SK-N-SH (cell line): ENCODE measurements at regions not wholly inside any gene's neighbourhood (a gene's known extent, or its start where the extent isn't known, plus 50 kb on each side); places are given as distances from the start of the nearest gene placed in this dataset.

ENCODE experiments used
- CTCF ChIA-PET: fragments of 300-600, 350-600 bp; formaldehyde crosslinking; extraction: SDS; loops from one replicate; lab custom pipeline; 2021; lab: Yijun Ruan, JAX
- POLR2A ChIA-PET: fragments of 350-600 bp; sonication (Branson Sonifier 250); formaldehyde crosslinking; extraction: SDS; loops from one replicate; lab custom pipeline; 2020; ENCODE audit warnings: antibody characterized with exemption, inconsistent platforms; lab: Yijun Ruan, JAX
- DNase-seq: peaks from one replicate; pipeline ENCODE4 v3.0.0; 2012
- H2AFZ ChIP-seq: fragments of 200-600 bp; sonication (generic); 2 replicates; pipeline ENCODE4 v1.8.1; 2016; ENCODE audit warnings: antibody characterized with exemption, mild to moderate bottlenecking, low read depth
- H3F3A ChIP-seq: fragments of 200-600 bp; sonication (generic); replicated peaks from 2 replicates; pipeline ENCODE3; 2016; ENCODE audit warnings: antibody characterized with exemption, mild to moderate bottlenecking; ENCODE audit not compliant: insufficient read depth
- H3K27ac ChIP-seq, 2 experiments: fragments of 200-500 bp in 1 of 2; fragments of 200-600 bp in 1 of 2; sonication (Bioruptor generic) in 1 of 2; sonication (generic), shearing (Covaris generic) in 1 of 2; 2 replicates each; pipeline versions ENCODE4 v1.5.1 to v1.6.1; 2014 to 2016; ENCODE audit warnings: low read depth in 2 of 2, inconsistent platforms in 1 of 2, low read length in 1 of 2, mild to moderate bottlenecking in 1 of 2, mixed read lengths in 1 of 2
- H3K27me3 ChIP-seq: fragments of 200-600 bp; sonication (generic), shearing (Covaris generic); 2 replicates; pipeline ENCODE4 v1.6.1; 2016; ENCODE audit warnings: mixed run types; ENCODE audit not compliant: insufficient read depth
- H3K36me3 ChIP-seq, 2 experiments: fragments of 200-500 bp in 1 of 2; fragments of 200-600 bp in 1 of 2; sonication (Bioruptor generic) in 1 of 2; sonication (generic) in 1 of 2; replicated peaks in 1 of 2; 2 replicates each; pipeline versions ENCODE3 to v1.5.1; 2014 to 2016; ENCODE audit warnings: low read length in 1 of 2, mild to moderate bottlenecking in 1 of 2; ENCODE audit not compliant: insufficient read depth in 2 of 2, control insufficient read depth in 1 of 2
- H3K4me1 ChIP-seq, 2 experiments: fragments of 200-500 bp in 1 of 2; fragments of 200-600 bp in 1 of 2; sonication (Bioruptor generic) in 1 of 2; sonication (generic), shearing (Covaris generic) in 1 of 2; 2 replicates each; pipeline versions ENCODE4 v1.5.1 to v1.6.1; 2014 to 2016; ENCODE audit warnings: low read depth in 1 of 2, low read length in 1 of 2, mixed run types in 1 of 2; ENCODE audit not compliant: insufficient read depth in 2 of 2, control insufficient read depth in 1 of 2
- H3K4me2 ChIP-seq: fragments of 200-600 bp; sonication (generic), shearing (Covaris generic); 2 replicates; pipeline ENCODE4 v1.6.1; 2017; ENCODE audit warnings: mixed run types
- H3K4me3 ChIP-seq, 2 experiments: fragments of 200-500 bp in 1 of 2; fragments of 200-600 bp in 1 of 2; sonication (Bioruptor generic) in 1 of 2; sonication (generic), shearing (Covaris generic) in 1 of 2; 2 replicates each; pipeline versions ENCODE4 v1.5.1 to v1.8.1; 2014 to 2016; ENCODE audit warnings: low read depth in 2 of 2, inconsistent platforms in 1 of 2, low read length in 1 of 2, mild to moderate bottlenecking in 1 of 2, mixed read lengths in 1 of 2, moderate library complexity in 1 of 2
- H3K79me2 ChIP-seq: fragments of 200-600 bp; sonication (generic); 2 replicates; pipeline ENCODE4 v1.8.1; 2017; ENCODE audit warnings: mild to moderate bottlenecking; ENCODE audit not compliant: insufficient read depth
- H3K9ac ChIP-seq: fragments of 200-600 bp; sonication (generic); 2 replicates; pipeline ENCODE4 v1.6.1; 2017; ENCODE audit warnings: mixed run types
- H3K9me2 ChIP-seq: fragments of 200-600 bp; sonication (generic); 2 replicates; pipeline ENCODE4 v1.6.1; 2017; ENCODE audit warnings: mixed run types
- H3K9me3 ChIP-seq: fragments of 200-600 bp; sonication (generic); 2 replicates; pipeline ENCODE4 v1.6.1; 2017; ENCODE audit warnings: mixed run types, mild to moderate bottlenecking, moderate library complexity
- H4K20me1 ChIP-seq: fragments of 200-600 bp; sonication (generic); 2 replicates; pipeline ENCODE4 v1.6.1; 2017; ENCODE audit warnings: mild to moderate bottlenecking, mixed run types; ENCODE audit not compliant: insufficient read depth
- CHD2 ChIP-seq: fragments of 150-350 bp; IDR thresholded peaks from 2 replicates; pipeline ENCODE4 v1.6.1; 2018; ENCODE audit warnings: low read length; ENCODE audit not compliant: partially characterized antibody
- EZH2phosphoT487 ChIP-seq: fragments of 200-600 bp; sonication (generic); IDR thresholded peaks from 2 replicates; pipeline ENCODE4 v1.6.1; 2017; ENCODE audit warnings: low read depth, mixed run types, mild to moderate bottlenecking, antibody characterized with exemption, moderate library complexity, borderline replicate concordance
- FOSL2 ChIP-seq: IDR thresholded peaks from 2 replicates; pipeline ENCODE4 v1.4.0; 2012; ENCODE audit warnings: low read depth, mild to moderate bottlenecking, moderate library complexity, borderline replicate concordance
- FOXJ3 ChIP-seq: sonication (generic); formaldehyde crosslinking; IDR thresholded peaks from 2 replicates; pipeline ENCODE4 v1.5.1; 2020; ENCODE audit warnings: mild to moderate bottlenecking, missing genetic modification reagents
- GABPA ChIP-seq: IDR thresholded peaks from 2 replicates; pipeline ENCODE4 v1.4.0; 2012; ENCODE audit warnings: low read depth, mild to moderate bottlenecking
- MAX ChIP-seq: IDR thresholded peaks from 2 replicates; pipeline ENCODE4 v1.4.0; 2012; ENCODE audit warnings: low read depth
- MEF2A ChIP-seq: IDR thresholded peaks from 2 replicates; pipeline ENCODE4 v1.4.0; 2012; ENCODE audit warnings: low read depth, borderline replicate concordance
- MXI1 ChIP-seq: IDR thresholded peaks from 2 replicates; pipeline ENCODE4 v1.6.1; 2012; ENCODE audit warnings: mild to moderate bottlenecking, low read depth, low read length, improper control_type of control experiment
- NRF1 ChIP-seq: IDR thresholded peaks from 2 replicates; pipeline ENCODE4 v1.6.1; 2012; ENCODE audit warnings: low read depth, mild to moderate bottlenecking, low read length
- PBX3 ChIP-seq: IDR thresholded peaks from 2 replicates; pipeline ENCODE4; 2012
- POLR2AphosphoS5 ChIP-seq: IDR thresholded peaks from 2 replicates; pipeline ENCODE4 v1.6.1; 2012; ENCODE audit warnings: low read depth, low read length
- RAD21 ChIP-seq: IDR thresholded peaks from 2 replicates; pipeline ENCODE4 v1.6.1; 2012; ENCODE audit warnings: mild to moderate bottlenecking, low read length
- RCOR1 ChIP-seq: fragments of 150-350 bp; IDR thresholded peaks from 2 replicates; pipeline ENCODE4 v1.6.1; 2017; ENCODE audit warnings: antibody characterized with exemption, low read length
- REST ChIP-seq: IDR thresholded peaks from 2 replicates; pipeline ENCODE4 v1.6.1; 2012; ENCODE audit warnings: mild to moderate bottlenecking, low read depth, low read length, moderate library complexity
- RFX5 ChIP-seq: IDR thresholded peaks from 2 replicates; pipeline ENCODE4 v1.6.1; 2012; ENCODE audit warnings: mild to moderate bottlenecking, improper control_type of control experiment, low read length
- RXRA ChIP-seq: IDR thresholded peaks from 2 replicates; pipeline ENCODE4 v1.4.0; 2012; ENCODE audit warnings: low read depth, mild to moderate bottlenecking, borderline replicate concordance
- SIN3A ChIP-seq: IDR thresholded peaks from 2 replicates; pipeline ENCODE4 v1.6.1; 2012; ENCODE audit warnings: low read depth, mild to moderate bottlenecking, low read length, moderate library complexity, borderline replicate concordance
- SMC3 ChIP-seq: IDR thresholded peaks from 2 replicates; pipeline ENCODE4 v1.6.1; 2012; ENCODE audit warnings: low read depth, low read length, improper control_type of control experiment
- TCF12 ChIP-seq: IDR thresholded peaks from 2 replicates; pipeline ENCODE4 v1.4.0; 2012

- DNase-seq, result no peak
- no peaks in the 10 kb centered on the region for H3F3A ChIP-seq
- no peaks in the 10 kb centered on the region for H3K79me2 ChIP-seq
- no peak for TF ChIP-seq POLR2AphosphoS5
- no peak for TF ChIP-seq PBX3
- no peak for TF ChIP-seq TCF12
- no peak for TF ChIP-seq RCOR1
- no peak for TF ChIP-seq SMC3
- TF ChIP-seq RAD21, result no peak
- TF ChIP-seq RFX5, result no peak
- TF ChIP-seq GABPA, result no peak
- TF ChIP-seq RXRA, result no peak
- TF ChIP-seq REST, result no peak
- TF ChIP-seq FOSL2, result no peak
- TF ChIP-seq MAX, result no peak
- no peak for TF ChIP-seq CHD2
- TF ChIP-seq NRF1, result no peak
- TF ChIP-seq MXI1, result no peak
- TF ChIP-seq MEF2A, result no peak
- no peak for TF ChIP-seq FOXJ3 (CRISPR knock-in tag)
- TF ChIP-seq EZH2phosphoT487, result no peak
- TF ChIP-seq SIN3A, result no peak
- H4K20me1 ChIP-seq, result no peaks in the 10 kb centered on the region
- no peaks in the 10 kb centered on the region for H3K4me1 ChIP-seq
- H3K9me2 ChIP-seq, result no peaks in the 10 kb centered on the region
- no peak overlapping the region for H3K27ac ChIP-seq
- no peak overlapping the region for H3K4me2 ChIP-seq
- ChIA-PET POLR2A (no interaction called here), CTCF (no interaction called here)
- no peak overlapping the region for H3K9ac ChIP-seq
- no peaks in the 10 kb centered on the region for H3K27me3 ChIP-seq
- H3K36me3 ChIP-seq, result no peaks in the 10 kb centered on the region
- H3K4me3 ChIP-seq, result no peak overlapping the region
- H2AFZ ChIP-seq, result no peak overlapping the region
- no peaks in the 10 kb centered on the region for H3K9me3 ChIP-seq
Measured at GRCh38 chr4:132955146-132955545, 193.9 kb upstream of the PCDH10 start.
